ENCODE measurements at regions not wholly inside any gene's neighbourhood (a gene's known extent, or its start where the extent isn't known, plus 50 kb on each side); places are given as distances from the start of the nearest gene placed in this dataset.
"Not testable (repeated sequence)": the region's sequence is repeated elsewhere in the genome, so short reads cannot be mapped to it uniquely, and the experiment has no call there.

- not testable (repeated sequence) for DNase-seq (ENCODE audit: low spot score)
Measured at GRCh38 chr15:69684823-69685222, 232.2 kb downstream of the RPLP1 start.

GRCh38 chr15:69685512-69686452 is 233.2 kb downstream of the RPLP1 start:
- no peak for DNase-seq (ENCODE audit: low spot score)

- DNase-seq (ENCODE audit: low spot score), result no peak
Measured at GRCh38 chr15:69686626-69687025, 234.0 kb downstream of the RPLP1 start.

- no peak for DNase-seq (ENCODE audit: low spot score)
Measured at GRCh38 chr15:69689133-69689532, 236.5 kb downstream of the RPLP1 start.

- DNase-seq (ENCODE audit: low spot score), result no peak
Measured at GRCh38 chr15:69691307-69692015, 238.8 kb downstream of the RPLP1 start.

- no peak for DNase-seq (ENCODE audit: low spot score)
Measured at GRCh38 chr15:69692342-69692741, 239.7 kb downstream of the RPLP1 start.

- DNase-seq (ENCODE audit: low spot score), result no peak
Measured at GRCh38 chr15:69693059-69693458, 240.4 kb downstream of the RPLP1 start.

GRCh38 chr15:69696946-69697345 is 244.3 kb downstream of the RPLP1 start:
- DNase-seq (ENCODE audit: low spot score), result no peak

- DNase-seq (ENCODE audit: low spot score), result no peak
Measured at GRCh38 chr15:69697916-69698315, 245.3 kb downstream of the RPLP1 start.

- DNase-seq (ENCODE audit: low spot score), result no peak
Measured at GRCh38 chr15:69699096-69699495, 246.5 kb downstream of the RPLP1 start.

GRCh38 chr15:69700380-69700779 is 247.8 kb downstream of the RPLP1 start:
- DNase-seq (ENCODE audit: low spot score), result no peak

GRCh38 chr15:69701198-69701597 is 248.6 kb downstream of the RPLP1 start:
- no peak for DNase-seq (ENCODE audit: low spot score)

GRCh38 chr15:69703532-69704187 is 251.0 kb downstream of the RPLP1 start:
- no peak for DNase-seq (ENCODE audit: low spot score)

GRCh38 chr15:69704229-69704628 is 251.6 kb downstream of the RPLP1 start:
- DNase-seq (ENCODE audit: low spot score), result no peak

GRCh38 chr15:69704700-69705099 is 252.1 kb downstream of the RPLP1 start:
- no peak for DNase-seq (ENCODE audit: low spot score)

- no peak for DNase-seq (ENCODE audit: low spot score)
Measured at GRCh38 chr15:69706353-69707097, 253.9 kb downstream of the RPLP1 start.

- DNase-seq (ENCODE audit: low spot score), result not testable (repeated sequence)
Measured at GRCh38 chr15:69707241-69707640, 254.6 kb downstream of the RPLP1 start.

GRCh38 chr15:69708436-69709122 is 256.0 kb downstream of the RPLP1 start:
- DNase-seq (ENCODE audit: low spot score), result not testable (repeated sequence)

- DNase-seq (ENCODE audit: low spot score), result no peak
Measured at GRCh38 chr15:69712991-69713390, 260.4 kb downstream of the RPLP1 start.

GRCh38 chr15:69713726-69714559 is 261.3 kb downstream of the RPLP1 start:
- DNase-seq (ENCODE audit: low spot score), result no peak
